Lower leg skin (tissue), 3 donors: ENCODE measurements at regions not wholly inside any gene's neighbourhood (a gene's known extent, or its start where the extent isn't known, plus 50 kb on each side); places are given as distances from the start of the nearest gene placed in this dataset.

Experiments used
- CTCF ChIP-seq, 3 donors: fragments of 450-650 bp; IDR thresholded peaks; one replicate each; pipeline ENCODE4 v1.5.1; 2016; ENCODE audit warnings: antibody characterized with exemption in 3 of 3, mild to moderate bottlenecking in 3 of 3, moderate library complexity in 2 of 3
- POLR2A ChIP-seq, 2 donors: fragments of 450-650 bp; IDR thresholded peaks; one replicate each; pipeline ENCODE4 v1.6.1; 2016 to 2017; ENCODE audit warnings: antibody characterized with exemption in 2 of 2, mild to moderate bottlenecking in 1 of 2, moderate library complexity in 1 of 2

- no peak for TF ChIP-seq CTCF (IDR thresholded peaks at IDR 0.05)
- TF ChIP-seq POLR2A (IDR thresholded peaks at IDR 0.05), result no peak
Observed at GRCh38 chr2:58313926-58314325, 72.8 kb upstream of the FANCL start.
